ENCODE measurements at regions not wholly inside any gene's neighbourhood (a gene's known extent, or its start where the extent isn't known, plus 50 kb on each side); places are given as distances from the start of the nearest gene placed in this dataset.
"Not testable (repeated sequence)": the region's sequence is repeated elsewhere in the genome, so short reads cannot be mapped to it uniquely, and the experiment has no call there.

DNA sequence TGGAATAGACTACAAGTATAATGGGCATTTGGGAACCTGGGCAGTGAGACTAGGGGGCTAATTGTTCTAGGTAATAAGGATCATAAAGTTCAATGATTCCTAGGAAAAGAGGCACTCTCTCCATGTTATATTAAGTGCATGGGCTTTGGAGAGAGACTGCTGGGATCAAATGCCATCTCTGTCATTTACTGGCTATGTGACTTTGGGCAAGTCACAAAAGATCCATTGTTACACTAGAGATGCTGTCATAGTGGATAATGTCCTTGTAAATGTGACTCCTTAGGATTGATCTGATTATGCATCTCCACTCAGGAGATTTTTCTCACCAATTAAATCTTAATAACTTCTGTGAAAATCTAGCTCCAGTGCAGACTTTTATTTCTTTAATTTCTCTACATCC is 156.3 kb upstream of the CACNA2D1 start:
- DNase-seq (ENCODE audit: low read depth in 1 of 2, low spot score in 1 of 2) (no peak), ATAC-seq (no peak)
- POLR2A ChIA-PET = no interaction called here

GRCh38 chr7:82598958-82599357 is 155.4 kb upstream of the CACNA2D1 start:
- TF ChIP-seq FOSL2 (IDR thresholded peaks at IDR 0.05) = no peak
- TF ChIP-seq FOSL2 (CRISPR knock-in tag; IDR thresholded peaks at IDR 0.05) = peak; percentile 54; the same call in 1 of the 2 replicates
- TF ChIP-seq RAD21 (conservative IDR thresholded peaks at IDR 0.05 in 1 of 2, IDR thresholded peaks at IDR 0.05 in 1 of 2) = no peak
- Histone ChIP-seq H3K4me1 (peaks cover 16% of the 10 kb centered on the region; the same call in 2 of the 3 replicates), H3K9me3 (no peaks in the 10 kb centered on the region), H3K4me2 (no peak overlapping the region), H3K4me3 (no peak overlapping the region), H3K27ac (no peak overlapping the region)
- DNase-seq (ENCODE audit: low read depth in 1 of 2, low spot score in 1 of 2) = no peak
- ChIA-PET CTCF (interaction anchor here (0.7 kb wide), 1 partner anchor 544 kb away, joined by 3 read pairs; no protein-coding TSS in a partner anchor), POLR2A (no interaction called here)
- 25% methylated on average over 1 of the region's 1 CpG for WGBS (ENCODE audit: missing lambda C conversion rate)
- no peak for ATAC-seq
- no peak for FAIRE-seq

More for the DNA sequence above, 156.3 kb upstream of the CACNA2D1 start:
- TF ChIP-seq, protein P1, sequence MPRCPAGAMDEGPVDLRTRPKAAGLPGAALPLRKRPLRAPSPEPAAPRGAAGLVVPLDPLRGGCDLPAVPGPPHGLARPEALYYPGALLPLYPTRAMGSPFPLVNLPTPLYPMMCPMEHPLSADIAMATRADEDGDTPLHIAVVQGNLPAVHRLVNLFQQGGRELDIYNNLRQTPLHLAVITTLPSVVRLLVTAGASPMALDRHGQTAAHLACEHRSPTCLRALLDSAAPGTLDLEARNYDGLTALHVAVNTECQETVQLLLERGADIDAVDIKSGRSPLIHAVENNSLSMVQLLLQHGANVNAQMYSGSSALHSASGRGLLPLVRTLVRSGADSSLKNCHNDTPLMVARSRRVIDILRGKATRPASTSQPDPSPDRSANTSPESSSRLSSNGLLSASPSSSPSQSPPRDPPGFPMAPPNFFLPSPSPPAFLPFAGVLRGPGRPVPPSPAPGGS (IDR thresholded peaks at IDR 0.05) = no peak
- no peak for TF ChIP-seq HOXA7 (CRISPR knock-in tag; IDR thresholded peaks at IDR 0.05)
- no peak for TF ChIP-seq RFX5 (IDR thresholded peaks at IDR 0.05)
- TF ChIP-seq NPAS2 (CRISPR knock-in tag; IDR thresholded peaks at IDR 0.05; ENCODE audit: borderline replicate concordance) = no peak
- TF ChIP-seq TP53 (CRISPR knock-in tag; IDR thresholded peaks at IDR 0.05) = no peak
- no peak for TF ChIP-seq GATA3 (IDR thresholded peaks at IDR 0.05; ENCODE audit: borderline replicate concordance)
- no peak for TF ChIP-seq CBX2 (IDR thresholded peaks at IDR 0.05; ENCODE audit: borderline replicate concordance, low read depth)
- no peak for TF ChIP-seq HOXB13 (CRISPR knock-in tag; IDR thresholded peaks at IDR 0.05; ENCODE audit: low read depth)
- H3K4me2 ChIP-seq = no peak overlapping the region
- no peak for FAIRE-seq
- peaks cover 11% of the 10 kb centered on the region; the same call in 1 of the 3 replicates for H3K4me1 ChIP-seq
- no peak overlapping the region for H3K27ac ChIP-seq
- H3K9me3 ChIP-seq = no peaks in the 10 kb centered on the region
- H3K4me3 ChIP-seq = no peak overlapping the region
- CTCF ChIA-PET = interaction anchor here (0.9 to 1.5 kb wide), 4 partner anchors 27 to 1098 kb away, joined by 3 to 4 read pairs (median 4); no protein-coding TSS in a partner anchor

DNA sequence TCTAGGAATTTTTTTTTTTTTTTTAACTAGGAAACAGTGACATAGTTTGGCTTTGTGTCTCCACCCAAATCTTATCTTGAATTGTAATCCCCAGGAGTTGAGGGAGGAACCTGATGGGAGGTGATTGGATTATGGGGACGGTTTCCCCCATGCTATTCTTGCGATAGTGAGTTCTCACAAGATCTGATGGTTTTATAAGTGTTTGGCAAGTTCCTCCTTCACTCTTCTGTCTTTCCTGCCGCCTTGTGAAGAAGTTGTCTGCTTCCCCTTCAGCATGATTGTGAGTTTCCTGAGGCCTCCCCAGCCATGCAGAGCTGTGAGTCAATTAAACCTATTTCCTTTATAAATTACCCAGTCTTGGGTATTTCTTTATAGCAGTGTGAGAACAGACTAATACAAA is 152.2 kb upstream of the CACNA2D1 start:
- POLR2A ChIA-PET; H3K4me2 ChIP-seq; ATAC-seq; H3K9me3 ChIP-seq; FAIRE-seq; H3K27ac ChIP-seq; H3K4me3 ChIP-seq; DNase-seq (ENCODE audit: low read depth in 1 of 2, low spot score in 1 of 2): not testable (repeated sequence)
- peaks cover 17% of the 10 kb centered on the region; the same call in 2 of the 3 replicates for H3K4me1 ChIP-seq
- CTCF ChIA-PET = interaction anchor here (0.7 to 1.3 kb wide), 2 partner anchors 10 to 433 kb away, joined by 5 read pairs; no protein-coding TSS in a partner anchor
- 91% methylated on average over 3 of the region's 3 CpGs for WGBS (ENCODE audit: missing lambda C conversion rate)

GRCh38 chr7:82595176-82595575 is 151.6 kb upstream of the CACNA2D1 start:
- H3K4me2 ChIP-seq = no peak overlapping the region
- DNase-seq (ENCODE audit: low read depth in 1 of 2, low spot score in 1 of 2) = no peak
- no peak overlapping the region for H3K4me3 ChIP-seq
- H3K4me1 ChIP-seq = peaks cover 13% of the 10 kb centered on the region; the same call in 2 of the 3 replicates
- CTCF ChIA-PET = interaction anchor here (0.7 kb wide), 1 partner anchor 432 kb away, joined by 5 read pairs; no protein-coding TSS in a partner anchor
- POLR2A ChIA-PET = no interaction called here
- H3K27ac ChIP-seq = no peak overlapping the region
- no peak for ATAC-seq
- H3K9me3 ChIP-seq = no peaks in the 10 kb centered on the region
- no peak for TF ChIP-seq REST (IDR thresholded peaks at IDR 0.05)
- TF ChIP-seq MYC (IDR thresholded peaks at IDR 0.05; ENCODE audit: borderline replicate concordance, low read length) = no peak
- no peak for TF ChIP-seq MAX (IDR thresholded peaks at IDR 0.05)
- TF ChIP-seq RFX5 (IDR thresholded peaks at IDR 0.05) = no peak
- no peak for TF ChIP-seq CHD2 (IDR thresholded peaks at IDR 0.05; ENCODE audit: low read length, partially characterized antibody)
- no peak for TF ChIP-seq KDM1A (IDR thresholded peaks at IDR 0.05; ENCODE audit: low read depth)
- TF ChIP-seq TP53 (CRISPR knock-in tag; IDR thresholded peaks at IDR 0.05) = no peak
- no peak for TF ChIP-seq JUNB (IDR thresholded peaks at IDR 0.05)
- TF ChIP-seq HEYL (CRISPR knock-in tag; IDR thresholded peaks at IDR 0.05) = no peak
- no peak for FAIRE-seq

Measured in A549 (cell line).